ENCODE measurements at regions not wholly inside any gene's neighbourhood (a gene's known extent, or its start where the extent isn't known, plus 50 kb on each side); places are given as distances from the start of the nearest gene placed in this dataset.
"Not testable (repeated sequence)": the region's sequence is repeated elsewhere in the genome, so short reads cannot be mapped to it uniquely, and the experiment has no call there.

GRCh38 chr9:1929134-1929533 lies 86.0 kb upstream of the SMARCA2 start:
- no peak overlapping the region for H3K27ac ChIP-seq (ENCODE audit: low read depth in 1 of 2, low read length in 2 of 2)
- WGBS: 61% methylated on average over 2 of the region's 2 CpGs
- H3K36me3 ChIP-seq (ENCODE audit: control insufficient read depth in 4 of 4, insufficient read depth in 3 of 4, low read depth in 1 of 4, low read length in 3 of 4): no peaks in the 10 kb centered on the region
- H3K4me1 ChIP-seq (ENCODE audit: control insufficient read depth in 4 of 4, insufficient read depth in 4 of 4, low read length in 3 of 4): no peaks in the 10 kb centered on the region
- no peak overlapping the region for H3K4me3 ChIP-seq (ENCODE audit: low read depth in 1 of 3, low read length in 3 of 3)
- TF ChIP-seq SP1 (IDR thresholded peaks at IDR 0.05): no peak
- no peak for TF ChIP-seq TAF1 (conservative IDR thresholded peaks at IDR 0.05)
- no peak for TF ChIP-seq REST (IDR thresholded peaks at IDR 0.05)
- TF ChIP-seq HNF4A (conservative IDR thresholded peaks at IDR 0.05): no peak
- TF ChIP-seq FOXA2 (IDR thresholded peaks at IDR 0.05): no peak
- TF ChIP-seq MAX (IDR thresholded peaks at IDR 0.05): no peak
- no peak for TF ChIP-seq ATF3 (IDR thresholded peaks at IDR 0.05)
- TF ChIP-seq JUND (IDR thresholded peaks at IDR 0.05): no peak
- TF ChIP-seq RAD21 (IDR thresholded peaks at IDR 0.05): no peak
- no peak for TF ChIP-seq YY1 (IDR thresholded peaks at IDR 0.05)
- no peak for TF ChIP-seq ZBTB33 (IDR thresholded peaks at IDR 0.05)
- no peak for TF ChIP-seq RXRA (IDR thresholded peaks at IDR 0.05)
- no peak for TF ChIP-seq CTCF (IDR thresholded peaks at IDR 0.05; ENCODE audit: low read depth, low read length, missing input control)
- no peak for TF ChIP-seq HNF4G (IDR thresholded peaks at IDR 0.05)
- no peak for DNase-seq (ENCODE audit: low spot score)
- H3K27me3 ChIP-seq (ENCODE audit: control insufficient read depth in 4 of 4, insufficient read depth in 4 of 4, low read length in 3 of 4): no peaks in the 10 kb centered on the region
- no peak overlapping the region for H3K9ac ChIP-seq (ENCODE audit: low read depth in 1 of 2, low read length in 2 of 2)
- H3K9me3 ChIP-seq (ENCODE audit: control insufficient read depth in 4 of 4, low read length in 3 of 4): no peaks in the 10 kb centered on the region

GRCh38 chr9:1929722-1930244 lies 85.4 kb upstream of the SMARCA2 start:
- H3K36me3 ChIP-seq (ENCODE audit: control insufficient read depth in 4 of 4, insufficient read depth in 3 of 4, low read depth in 1 of 4, low read length in 3 of 4): no peaks in the 10 kb centered on the region
- DNase-seq (ENCODE audit: low spot score): no peak
- H3K27ac ChIP-seq (ENCODE audit: low read depth in 1 of 2, low read length in 2 of 2): no peak overlapping the region
- TF ChIP-seq CTCF (IDR thresholded peaks at IDR 0.05; ENCODE audit: low read depth, low read length, missing input control) (no peak), ZBTB33 (IDR thresholded peaks at IDR 0.05) (no peak), FOXA1 (IDR thresholded peaks at IDR 0.05) (no peak), HNF4G (IDR thresholded peaks at IDR 0.05) (no peak), NR2F2 (IDR thresholded peaks at IDR 0.05) (no peak)
- no peaks in the 10 kb centered on the region for H3K27me3 ChIP-seq (ENCODE audit: control insufficient read depth in 4 of 4, insufficient read depth in 4 of 4, low read length in 3 of 4)
- no peak overlapping the region for H3K4me3 ChIP-seq (ENCODE audit: low read depth in 1 of 3, low read length in 3 of 3)
- H3K9ac ChIP-seq (ENCODE audit: low read depth in 1 of 2, low read length in 2 of 2): no peak overlapping the region
- H3K4me1 ChIP-seq (ENCODE audit: control insufficient read depth in 4 of 4, insufficient read depth in 4 of 4, low read length in 3 of 4): no peaks in the 10 kb centered on the region
- 74% methylated on average over 5 of the region's 5 CpGs for WGBS
- no peaks in the 10 kb centered on the region for H3K9me3 ChIP-seq (ENCODE audit: control insufficient read depth in 4 of 4, low read length in 3 of 4)

GRCh38 chr9:1930245-1930736 lies 84.9 kb upstream of the SMARCA2 start:
- H3K9me3 ChIP-seq (ENCODE audit: control insufficient read depth in 4 of 4, low read length in 3 of 4); H3K9ac ChIP-seq (ENCODE audit: low read depth in 1 of 2, low read length in 2 of 2); H3K36me3 ChIP-seq (ENCODE audit: control insufficient read depth in 4 of 4, insufficient read depth in 3 of 4, low read depth in 1 of 4, low read length in 3 of 4); H3K27me3 ChIP-seq (ENCODE audit: control insufficient read depth in 4 of 4, insufficient read depth in 4 of 4, low read length in 3 of 4); H3K4me1 ChIP-seq (ENCODE audit: control insufficient read depth in 4 of 4, insufficient read depth in 4 of 4, low read length in 3 of 4); DNase-seq (ENCODE audit: low spot score); H3K27ac ChIP-seq (ENCODE audit: low read depth in 1 of 2, low read length in 2 of 2); H3K4me3 ChIP-seq (ENCODE audit: low read depth in 1 of 3, low read length in 3 of 3): not testable (repeated sequence)
- 87% methylated on average over 9 of the region's 9 CpGs for WGBS

All from liver (tissue), 8 donors.